Stomach (tissue), 4 donors: ENCODE measurements at regions not wholly inside any gene's neighbourhood (a gene's known extent, or its start where the extent isn't known, plus 50 kb on each side); places are given as distances from the start of the nearest gene placed in this dataset.

ENCODE experiments used
- EP300 ChIP-seq: sonication (generic); formaldehyde crosslinking; IDR thresholded peaks from one replicate; pipeline ENCODE4 v1.6.1; 2017; ENCODE audit warnings: antibody characterized with exemption
- POLR2A ChIP-seq, 4 donors: fragments of 450-650 bp; IDR thresholded peaks; one replicate each; pipeline ENCODE4 v1.6.1; 2016; ENCODE audit warnings: antibody characterized with exemption in 4 of 4, control low read depth in 2 of 4, mild to moderate bottlenecking in 1 of 4, moderate library complexity in 1 of 4
- POLR2AphosphoS5 ChIP-seq, 3 donors: sonication (generic); formaldehyde crosslinking; IDR thresholded peaks; one replicate each; pipeline ENCODE4 v1.6.1; 2016; ENCODE audit warnings: antibody characterized with exemption in 3 of 3
- TF ChIP-seq, protein P1 (sequence below), 7 experiments: fragments of 450-650 bp in 4 of 7; fragments of 200-600 bp in 3 of 7; sonication (generic) in 3 of 7; IDR thresholded peaks; one replicate each; pipeline ENCODE4 v1.5.1; 2016 to 2019; ENCODE audit warnings: antibody characterized with exemption in 7 of 7, control low read depth in 2 of 7, mild to moderate bottlenecking in 1 of 7

DNA sequence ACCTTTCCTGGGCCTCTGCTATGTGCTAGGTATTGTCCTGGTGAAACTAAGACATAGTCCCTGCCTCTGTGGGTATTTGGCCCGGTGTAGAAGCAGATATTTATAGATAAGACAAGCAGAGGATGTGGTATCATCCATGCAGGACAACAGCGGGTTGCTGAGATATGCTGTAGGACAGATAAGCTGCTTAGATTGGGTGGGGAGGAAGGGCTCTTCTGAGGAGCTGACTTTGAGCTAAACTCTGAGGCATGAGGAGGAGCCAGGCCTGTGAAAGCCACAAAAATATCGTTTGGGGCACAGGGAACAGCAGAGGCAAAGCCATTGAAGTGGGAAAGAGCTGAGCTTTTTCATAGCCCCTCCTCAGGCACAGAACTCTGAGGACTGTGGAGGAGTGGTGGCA, 492.5 kb upstream of the CFAP20DC start:
- TF ChIP-seq, protein P1, sequence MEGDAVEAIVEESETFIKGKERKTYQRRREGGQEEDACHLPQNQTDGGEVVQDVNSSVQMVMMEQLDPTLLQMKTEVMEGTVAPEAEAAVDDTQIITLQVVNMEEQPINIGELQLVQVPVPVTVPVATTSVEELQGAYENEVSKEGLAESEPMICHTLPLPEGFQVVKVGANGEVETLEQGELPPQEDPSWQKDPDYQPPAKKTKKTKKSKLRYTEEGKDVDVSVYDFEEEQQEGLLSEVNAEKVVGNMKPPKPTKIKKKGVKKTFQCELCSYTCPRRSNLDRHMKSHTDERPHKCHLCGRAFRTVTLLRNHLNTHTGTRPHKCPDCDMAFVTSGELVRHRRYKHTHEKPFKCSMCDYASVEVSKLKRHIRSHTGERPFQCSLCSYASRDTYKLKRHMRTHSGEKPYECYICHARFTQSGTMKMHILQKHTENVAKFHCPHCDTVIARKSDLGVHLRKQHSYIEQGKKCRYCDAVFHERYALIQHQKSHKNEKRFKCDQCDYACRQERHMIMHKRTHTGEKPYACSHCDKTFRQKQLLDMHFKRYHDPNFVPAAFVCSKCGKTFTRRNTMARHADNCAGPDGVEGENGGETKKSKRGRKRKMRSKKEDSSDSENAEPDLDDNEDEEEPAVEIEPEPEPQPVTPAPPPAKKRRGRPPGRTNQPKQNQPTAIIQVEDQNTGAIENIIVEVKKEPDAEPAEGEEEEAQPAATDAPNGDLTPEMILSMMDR (IDR thresholded peaks at IDR 0.05) = no peak
- TF ChIP-seq POLR2A (IDR thresholded peaks at IDR 0.05) = no peak
- TF ChIP-seq POLR2AphosphoS5 (IDR thresholded peaks at IDR 0.05) = no peak
- no peak for TF ChIP-seq EP300
